H54 (cell line): ENCODE measurements at regions not wholly inside any gene's neighbourhood (a gene's known extent, or its start where the extent isn't known, plus 50 kb on each side); places are given as distances from the start of the nearest gene placed in this dataset.
"Not testable (repeated sequence)": the region's sequence is repeated elsewhere in the genome, so short reads cannot be mapped to it uniquely, and the experiment has no call there.

ENCODE experiments used
- DNase-seq: peaks from one replicate; pipeline ENCODE4 v3.0.0; 2011; ENCODE audit warnings: low spot score, mixed read lengths; ENCODE audit not compliant: insufficient read length
- FAIRE-seq: peaks from 3 replicates; lab custom pipeline; 2011; peaks lifted over from hg19 to GRCh38; lab: Jason Lieb, UNC
- POLR2A ChIP-seq: IDR thresholded peaks from 2 replicates; pipeline ENCODE4 v1.6.1; 2011; ENCODE audit warnings: low read depth, mild to moderate bottlenecking, low read length

DNA sequence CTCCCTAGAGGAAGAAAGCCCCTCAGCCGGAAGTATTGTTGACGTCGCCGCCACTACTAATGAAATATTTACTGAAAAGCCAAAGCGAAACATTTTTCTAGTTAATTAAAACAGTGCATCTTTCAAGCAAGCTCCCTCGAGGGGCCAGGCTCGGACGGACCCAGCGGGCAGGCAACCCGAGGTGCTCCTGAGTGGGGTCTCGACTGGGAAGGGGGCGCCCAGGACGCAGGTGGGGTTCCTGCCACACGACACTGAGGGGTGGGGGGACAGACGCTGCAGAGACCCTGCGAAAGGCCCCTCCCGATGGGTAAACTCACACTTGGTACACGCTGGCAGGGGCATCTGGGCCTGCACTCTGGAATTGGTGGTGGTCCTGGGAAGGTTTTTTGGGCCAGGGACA is 72.4 kb upstream of the ADGRA1 start:
- TF ChIP-seq POLR2A, result no peak
- DNase-seq, result no peak
- no peak for FAIRE-seq

DNA sequence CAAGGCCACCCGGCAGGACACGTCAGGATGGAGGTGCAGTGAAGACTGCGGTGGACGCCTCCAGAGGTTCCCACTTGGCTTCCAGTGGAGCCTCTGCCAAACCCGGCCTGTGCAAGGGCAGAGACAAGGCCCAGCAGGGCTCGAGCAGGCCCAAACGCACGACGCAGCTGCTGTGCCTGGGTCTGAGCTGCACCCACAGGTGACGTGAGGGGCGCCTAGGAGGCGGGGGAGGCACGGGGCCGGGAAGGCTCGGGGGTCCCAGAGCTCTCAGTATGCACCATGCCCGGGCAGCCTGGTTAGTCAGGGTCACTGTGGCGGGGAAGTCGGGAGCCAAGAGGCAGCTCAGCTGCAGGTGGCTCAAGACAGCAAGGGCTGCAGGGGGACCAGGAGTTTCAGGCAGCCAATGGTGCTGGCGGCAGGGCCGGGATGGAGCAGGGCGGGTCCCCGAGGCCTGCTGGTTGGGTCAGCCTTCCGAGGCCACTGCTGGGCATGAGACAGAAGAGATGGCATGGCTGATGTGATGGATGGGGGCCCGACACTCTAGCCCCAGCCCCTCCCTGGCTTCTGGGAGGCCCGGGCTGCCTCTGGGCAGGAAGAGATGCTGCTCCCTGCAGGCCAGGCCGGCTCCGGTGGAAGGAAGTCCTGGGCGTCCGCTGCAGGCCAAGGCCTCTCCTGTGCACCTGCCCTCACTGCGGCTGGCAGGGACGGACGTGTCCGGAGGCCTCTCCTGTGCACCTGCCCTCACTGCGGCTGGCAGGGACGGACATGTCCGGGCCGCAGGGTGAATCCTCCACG is 72.2 kb upstream of the CFAP46 start:
- TF ChIP-seq POLR2A, result no peak
- no peak for FAIRE-seq
- DNase-seq, result no peak

DNA sequence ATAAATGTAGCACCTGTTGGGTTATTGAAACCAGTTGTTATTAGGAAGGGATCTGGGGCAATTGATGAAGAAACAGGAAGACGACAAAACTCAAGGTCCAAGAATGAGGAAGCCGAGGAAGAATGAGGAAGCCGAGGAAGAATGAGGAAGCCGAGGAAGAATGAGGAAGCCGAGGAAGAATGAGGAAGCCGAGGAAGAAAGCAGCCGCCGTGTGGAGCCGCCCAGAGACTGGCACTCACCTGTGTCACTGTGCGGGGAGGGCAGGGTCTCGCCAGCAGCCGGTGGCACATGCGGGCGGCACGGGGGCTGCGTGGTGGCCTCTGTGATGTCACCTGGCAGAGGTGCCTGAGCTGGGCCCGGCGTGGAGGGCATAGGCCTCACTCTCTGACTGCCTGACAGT is 71.1 kb upstream of the CFAP46 start:
- DNase-seq (no peak), FAIRE-seq (no peak)
- no peak for TF ChIP-seq POLR2A

DNA sequence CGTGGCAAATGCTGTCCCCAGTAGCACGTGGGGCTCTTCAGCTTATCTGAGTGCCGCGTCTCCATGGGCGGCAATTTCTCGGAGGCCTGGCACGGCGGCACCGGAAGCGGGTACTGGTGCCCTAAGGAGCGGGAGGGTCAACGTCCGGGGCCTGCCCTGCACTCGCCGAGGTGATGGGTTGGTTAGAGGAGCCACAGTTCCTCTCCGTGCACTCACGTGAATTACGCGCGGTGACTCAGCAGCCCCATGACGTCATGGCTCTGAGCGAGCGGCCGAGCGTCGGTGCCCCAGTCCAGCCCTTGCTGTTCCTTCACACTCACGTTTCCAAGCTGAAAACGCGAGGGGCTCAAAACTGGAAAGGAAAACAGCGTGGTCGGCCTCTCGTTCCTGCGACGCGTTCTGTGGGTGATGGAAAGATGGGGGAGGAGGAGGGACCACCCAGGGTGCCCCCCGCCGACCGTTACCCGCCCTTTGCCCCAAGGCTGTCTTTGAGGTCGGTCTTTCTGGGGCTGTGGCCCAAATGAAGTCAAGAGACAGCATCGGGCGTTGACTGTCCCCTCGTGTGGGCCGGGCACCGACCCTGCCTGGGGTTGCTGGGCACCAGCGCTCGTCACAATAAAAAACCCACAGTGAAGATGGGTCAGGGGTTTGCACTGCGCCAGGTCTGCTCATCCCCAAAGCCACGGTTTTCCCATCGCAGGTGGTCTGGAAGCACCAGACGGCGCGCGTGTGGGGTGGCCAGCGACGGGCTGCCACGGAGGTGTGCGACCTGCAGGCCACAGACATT is 70.4 kb upstream of the CFAP46 start:
- FAIRE-seq, result no peak

DNA sequence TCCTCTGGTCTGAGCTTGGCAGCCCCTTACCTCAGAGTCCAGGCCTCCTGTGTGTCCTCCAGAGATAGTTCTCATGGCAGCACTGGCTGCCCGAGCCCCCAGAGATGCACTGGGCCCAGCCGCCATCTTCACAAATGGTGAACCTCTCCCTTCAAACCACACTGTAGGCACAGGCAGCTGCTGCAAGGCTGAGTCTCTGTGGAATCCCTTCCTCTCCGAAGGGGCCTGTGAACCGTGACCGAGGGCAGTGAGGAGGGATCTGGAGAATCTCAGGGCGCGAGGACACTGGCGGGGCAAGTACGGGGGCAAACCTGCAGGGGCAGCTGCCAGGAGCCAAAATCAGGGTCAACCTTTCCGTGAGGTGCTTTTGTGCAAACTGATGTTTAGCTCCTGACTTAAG is 69.5 kb upstream of the CFAP46 start:
- no peak for TF ChIP-seq POLR2A
- no peak for DNase-seq
- FAIRE-seq, result no peak

More for the DNA sequence above, 70.4 kb upstream of the CFAP46 start:
- no peak for TF ChIP-seq POLR2A
- DNase-seq, result no peak

DNA sequence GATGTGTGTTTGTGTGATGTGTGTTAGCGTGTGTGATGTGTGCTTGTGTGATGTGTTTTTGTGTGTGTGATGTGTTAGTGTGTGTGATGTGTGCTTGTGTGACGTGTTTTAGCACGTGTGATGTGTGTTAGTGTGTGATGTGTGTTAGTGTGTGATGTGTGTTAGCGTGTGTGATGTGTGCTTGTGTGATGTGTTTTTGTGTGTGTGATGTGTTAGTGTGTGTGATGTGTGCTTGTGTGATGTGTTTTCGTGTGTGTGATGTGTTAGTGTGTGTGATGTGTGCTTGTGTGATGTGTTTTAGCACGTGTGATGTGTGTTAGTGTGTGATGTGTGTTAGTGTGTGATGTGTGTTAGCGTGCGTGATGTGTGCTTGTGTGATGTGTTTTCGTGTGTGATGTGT is 69.0 kb upstream of the CFAP46 start:
- not testable (repeated sequence) for FAIRE-seq, DNase-seq

DNA sequence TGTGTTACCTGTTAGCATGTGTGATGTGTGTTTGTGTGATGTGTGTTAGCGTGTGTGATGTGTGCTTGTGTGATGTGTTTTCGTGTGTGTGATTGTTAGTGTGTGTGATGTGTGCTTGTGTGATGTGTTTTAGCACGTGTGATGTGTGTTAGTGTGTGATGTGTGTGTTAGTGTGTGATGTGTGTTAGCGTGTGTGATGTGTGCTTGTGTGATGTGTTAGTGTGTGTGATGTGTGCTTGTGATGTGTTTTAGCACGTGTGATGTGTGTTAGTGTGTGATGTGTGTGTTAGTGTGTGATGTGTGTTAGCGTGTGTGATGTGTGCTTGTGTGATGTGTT is 68.4 kb upstream of the CFAP46 start:
- not testable (repeated sequence) for DNase-seq, FAIRE-seq

DNA sequence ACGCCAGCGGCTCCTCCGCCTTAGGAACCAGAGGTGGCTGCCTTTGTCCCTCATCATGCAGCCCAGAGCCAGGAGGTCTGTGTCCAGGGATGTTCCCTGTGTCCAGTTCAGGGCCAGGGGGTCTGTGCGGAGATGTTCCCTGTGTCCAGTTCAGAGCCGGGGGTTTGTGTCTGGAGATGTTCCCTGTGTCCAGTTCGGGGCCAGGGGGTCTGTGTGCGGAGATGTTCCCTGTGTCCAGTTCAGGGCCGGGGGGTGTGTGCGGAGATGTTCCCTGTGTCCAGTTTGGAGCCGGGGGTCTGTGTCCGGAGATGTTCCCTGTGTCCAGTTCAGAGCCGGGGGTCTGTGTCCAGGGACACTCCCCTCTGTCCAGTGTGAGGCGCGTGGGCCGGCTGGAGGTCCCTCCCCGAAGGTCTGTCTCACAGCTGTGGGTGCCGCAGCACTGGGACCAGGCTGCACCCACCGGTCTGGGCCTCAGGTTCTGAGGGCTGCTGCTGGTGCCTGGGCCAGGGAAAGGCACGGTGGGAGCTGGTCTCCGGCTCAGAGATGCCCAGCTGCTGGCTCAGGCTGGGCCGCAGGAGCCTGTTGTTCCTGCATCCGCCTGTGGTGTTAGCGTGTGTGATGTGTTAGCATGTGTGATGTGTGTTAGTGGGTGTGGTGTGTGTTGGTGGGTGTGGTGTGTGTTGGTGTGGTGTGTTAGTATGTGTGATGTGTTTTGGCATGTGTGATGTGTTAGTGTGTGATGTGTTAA is 67.9 kb upstream of the CFAP46 start:
- TF ChIP-seq POLR2A, result no peak
- FAIRE-seq, result no peak
- no peak for DNase-seq

DNA sequence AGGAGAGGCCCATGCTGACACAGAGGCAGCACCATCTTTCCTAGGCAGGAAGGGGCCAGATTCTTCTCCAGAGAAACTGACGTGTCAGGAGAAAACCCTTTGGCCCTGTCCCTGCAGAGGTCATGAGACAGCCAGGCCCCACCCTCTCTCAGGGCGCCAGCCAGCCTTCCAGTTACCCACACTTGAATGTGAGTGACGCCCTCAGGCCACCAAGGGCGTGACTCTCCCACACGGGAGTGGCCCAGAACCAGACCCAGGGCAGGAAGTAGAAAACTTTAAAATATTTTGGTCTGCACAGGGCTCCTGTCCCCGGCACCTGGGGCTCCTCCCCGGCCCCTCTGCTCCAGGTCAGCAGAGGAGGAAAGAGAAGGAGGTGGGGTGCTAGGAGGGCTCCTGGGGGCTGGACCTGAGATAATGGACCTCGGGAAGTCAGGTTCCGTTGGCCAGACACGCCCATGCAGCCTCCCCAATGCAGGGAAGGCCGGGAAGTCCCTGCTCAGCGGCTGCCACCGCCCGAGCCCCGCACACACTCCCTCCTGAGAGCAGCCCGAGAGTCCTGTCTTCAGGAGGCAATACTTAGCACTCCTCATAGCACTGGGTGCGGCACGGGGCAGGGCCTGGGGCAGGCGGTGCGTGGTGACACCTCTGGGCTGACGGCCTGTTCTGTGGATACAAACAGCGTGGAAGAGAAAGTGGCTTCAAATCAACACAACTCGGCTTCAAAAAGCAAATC is 67.0 kb upstream of the CFAP46 start:
- no peak for FAIRE-seq
- TF ChIP-seq POLR2A, result 0 out of 2 replicates have a peak, but pooled peaks have one; percentile 2
- DNase-seq, result peak; percentile 64

DNA sequence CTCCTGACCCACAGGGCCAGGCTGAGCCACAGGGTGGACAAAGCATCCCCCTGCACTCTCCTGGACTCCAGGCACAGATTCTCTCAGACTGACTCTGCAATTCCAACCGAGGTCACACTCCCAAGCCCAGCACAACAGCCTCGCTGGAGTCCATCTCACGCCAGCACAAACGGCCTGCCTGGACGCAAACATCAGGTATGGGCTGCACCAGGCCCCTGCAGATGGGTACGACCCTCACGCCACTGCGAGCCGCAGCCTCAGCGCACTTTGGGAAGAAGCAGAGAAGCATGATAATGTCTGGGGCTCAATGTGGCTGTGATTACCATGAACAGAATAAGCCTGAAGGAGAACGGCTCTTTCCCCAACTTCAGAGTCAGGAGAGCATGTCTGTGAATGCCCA is 66.4 kb upstream of the CFAP46 start:
- DNase-seq, result no peak
- TF ChIP-seq POLR2A, result no peak
- no peak for FAIRE-seq

DNA sequence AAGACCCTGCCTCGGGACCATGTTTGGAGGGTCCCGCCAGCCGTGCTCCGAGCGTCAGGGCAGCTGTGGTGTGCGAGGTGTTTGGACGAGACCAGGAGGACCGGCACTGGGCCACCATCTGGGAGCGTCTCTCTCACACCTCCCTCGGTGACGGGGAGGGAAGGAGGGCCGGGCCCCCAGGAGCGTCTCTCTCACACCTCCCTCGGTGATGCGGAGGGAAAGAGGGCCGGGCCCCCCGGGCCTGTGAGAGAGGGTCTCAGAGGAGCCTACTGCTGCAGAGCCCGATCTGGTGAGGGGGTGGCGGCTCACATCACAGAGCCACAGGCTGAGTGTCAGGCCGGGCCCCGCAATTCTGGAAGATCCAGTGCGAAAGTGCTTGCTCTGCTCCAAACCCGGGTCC is 65.8 kb upstream of the CFAP46 start:
- FAIRE-seq (no peak), DNase-seq (no peak)
- no peak for TF ChIP-seq POLR2A

DNA sequence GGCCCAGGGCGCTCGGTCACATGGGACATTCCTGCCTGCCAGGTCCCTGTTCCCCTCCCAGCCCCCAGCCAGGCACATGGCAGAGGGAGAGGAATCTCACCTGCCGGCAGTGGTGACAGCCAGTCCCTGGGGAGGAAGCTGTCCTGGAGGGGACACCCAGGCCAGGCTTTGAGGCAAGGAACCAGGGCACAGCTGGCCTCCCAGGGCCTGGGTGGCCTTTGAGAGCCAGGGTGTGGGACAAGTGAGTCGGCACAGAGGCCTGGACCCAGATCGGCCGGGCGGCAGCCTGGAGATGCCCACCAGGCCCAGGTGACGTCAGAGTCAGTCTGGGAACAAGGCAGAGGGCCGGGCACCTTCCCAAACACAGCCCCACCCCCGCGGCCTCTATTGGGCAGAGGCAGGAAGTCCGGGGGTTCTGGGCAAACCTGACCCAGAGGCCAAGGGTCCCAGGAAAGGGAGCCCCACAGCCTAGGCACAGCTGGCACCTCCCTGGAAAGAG is 65.0 kb upstream of the CFAP46 start:
- TF ChIP-seq POLR2A, result no peak
- DNase-seq, result no peak
- no peak for FAIRE-seq

DNA sequence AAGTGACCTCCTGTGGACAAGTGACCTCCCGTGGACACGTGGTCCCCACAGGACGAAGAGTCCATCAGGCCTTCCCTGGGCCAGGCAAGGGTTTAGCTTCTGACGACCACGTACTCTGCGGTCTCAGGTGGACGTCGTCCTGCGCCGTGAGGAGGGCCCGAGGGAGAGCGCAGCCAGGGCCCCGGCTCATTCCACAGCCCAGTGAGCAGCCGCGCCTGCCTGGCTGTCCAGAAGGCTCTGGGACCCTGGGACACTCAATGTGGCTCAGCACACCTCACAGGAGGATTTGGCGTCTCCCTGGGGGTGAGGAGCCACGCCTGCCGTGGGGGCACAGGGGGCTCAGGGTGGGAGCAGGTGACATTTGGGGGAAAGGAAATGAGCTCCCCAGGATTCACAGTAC is 64.4 kb upstream of the CFAP46 start:
- TF ChIP-seq POLR2A, result no peak
- FAIRE-seq, result no peak
- no peak for DNase-seq
